Stomach (tissue), 4 donors: ENCODE measurements at regions not wholly inside any gene's neighbourhood (a gene's known extent, or its start where the extent isn't known, plus 50 kb on each side); places are given as distances from the start of the nearest gene placed in this dataset.

Source experiments
- CTCF ChIP-seq, 7 experiments: fragments of 450-650 bp in 4 of 7; fragments of 200-600 bp in 3 of 7; sonication (generic) in 3 of 7; IDR thresholded peaks; one replicate each; pipeline ENCODE4 v1.5.1; 2016 to 2019; ENCODE audit warnings: antibody characterized with exemption in 7 of 7, control low read depth in 2 of 7, mild to moderate bottlenecking in 1 of 7
- EP300 ChIP-seq: sonication (generic); formaldehyde crosslinking; IDR thresholded peaks from one replicate; pipeline ENCODE4 v1.6.1; 2017; ENCODE audit warnings: antibody characterized with exemption
- POLR2A ChIP-seq, 4 donors: fragments of 450-650 bp; IDR thresholded peaks; one replicate each; pipeline ENCODE4 v1.6.1; 2016; ENCODE audit warnings: antibody characterized with exemption in 4 of 4, control low read depth in 2 of 4, mild to moderate bottlenecking in 1 of 4, moderate library complexity in 1 of 4
- POLR2AphosphoS5 ChIP-seq, 3 donors: sonication (generic); formaldehyde crosslinking; IDR thresholded peaks; one replicate each; pipeline ENCODE4 v1.6.1; 2016; ENCODE audit warnings: antibody characterized with exemption in 3 of 3

- no peak for TF ChIP-seq CTCF (IDR thresholded peaks at IDR 0.05)
- TF ChIP-seq EP300, result no peak
- TF ChIP-seq POLR2AphosphoS5 (IDR thresholded peaks at IDR 0.05), result no peak
- TF ChIP-seq POLR2A (IDR thresholded peaks at IDR 0.05), result no peak
These were observed 570.1 kb upstream of the CXADR start for GRCh38 chr21:16942703-16943102.
